ENCODE measurements at regions not wholly inside any gene's neighbourhood (a gene's known extent, or its start where the extent isn't known, plus 50 kb on each side); places are given as distances from the start of the nearest gene placed in this dataset.

DNA sequence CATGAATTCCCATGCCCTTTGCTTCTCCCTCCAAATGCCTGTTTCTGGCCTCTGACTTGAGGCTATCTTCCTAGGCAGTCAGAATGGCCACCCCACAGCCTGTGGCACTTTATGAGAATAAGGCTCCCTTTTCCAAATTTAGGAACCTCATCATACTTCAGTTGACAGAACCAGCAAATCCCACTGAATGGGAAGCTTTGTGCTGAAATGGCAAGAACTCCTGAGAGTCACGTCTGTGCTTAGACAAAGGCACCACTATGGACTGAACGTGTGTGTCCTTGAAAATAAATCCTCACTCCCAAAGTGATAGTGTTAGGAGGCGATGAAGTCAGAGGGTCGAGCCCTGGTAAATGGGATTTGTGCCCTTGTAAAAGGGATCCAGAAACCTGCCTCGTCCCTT lies 559.9 kb upstream of the SOX11 start:
- intact Hi-C loops (cut with micrococcal nuclease; ENCODE audit: unreplicated experiment), result no loop called here
- no peaks in the 10 kb centered on the region for H3K9me2 ChIP-seq (ENCODE audit: insufficient read depth)
- no peaks in the 10 kb centered on the region for H3K79me2 ChIP-seq (ENCODE audit: low read depth)
- no peak overlapping the region for H3K27ac ChIP-seq
- H3K36me3 ChIP-seq (ENCODE audit: low read depth), result no peaks in the 10 kb centered on the region
- H3F3A ChIP-seq (ENCODE audit: insufficient read depth, low read depth), result no peaks in the 10 kb centered on the region
- DNase-seq, result no peak
- H3K4me2 ChIP-seq, result no peak overlapping the region
- POLR2A ChIA-PET (ENCODE audit: unreplicated experiment), result no interaction called here
- H3K9me3 ChIP-seq (ENCODE audit: insufficient read depth, low read depth), result no peaks in the 10 kb centered on the region
- CTCF ChIA-PET, result no interaction called here
- no peaks in the 10 kb centered on the region for H3K27me3 ChIP-seq (ENCODE audit: insufficient read depth, low read depth)
- H3K4me1 ChIP-seq (replicated peaks; ENCODE audit: insufficient read depth), result no peaks in the 10 kb centered on the region
- no peak overlapping the region for H2AFZ ChIP-seq
- no TSS peak for BruUV-seq (replicated peaks)
- no peak overlapping the region for H3K4me3 ChIP-seq
- TF ChIP-seq, protein P1, sequence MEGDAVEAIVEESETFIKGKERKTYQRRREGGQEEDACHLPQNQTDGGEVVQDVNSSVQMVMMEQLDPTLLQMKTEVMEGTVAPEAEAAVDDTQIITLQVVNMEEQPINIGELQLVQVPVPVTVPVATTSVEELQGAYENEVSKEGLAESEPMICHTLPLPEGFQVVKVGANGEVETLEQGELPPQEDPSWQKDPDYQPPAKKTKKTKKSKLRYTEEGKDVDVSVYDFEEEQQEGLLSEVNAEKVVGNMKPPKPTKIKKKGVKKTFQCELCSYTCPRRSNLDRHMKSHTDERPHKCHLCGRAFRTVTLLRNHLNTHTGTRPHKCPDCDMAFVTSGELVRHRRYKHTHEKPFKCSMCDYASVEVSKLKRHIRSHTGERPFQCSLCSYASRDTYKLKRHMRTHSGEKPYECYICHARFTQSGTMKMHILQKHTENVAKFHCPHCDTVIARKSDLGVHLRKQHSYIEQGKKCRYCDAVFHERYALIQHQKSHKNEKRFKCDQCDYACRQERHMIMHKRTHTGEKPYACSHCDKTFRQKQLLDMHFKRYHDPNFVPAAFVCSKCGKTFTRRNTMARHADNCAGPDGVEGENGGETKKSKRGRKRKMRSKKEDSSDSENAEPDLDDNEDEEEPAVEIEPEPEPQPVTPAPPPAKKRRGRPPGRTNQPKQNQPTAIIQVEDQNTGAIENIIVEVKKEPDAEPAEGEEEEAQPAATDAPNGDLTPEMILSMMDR (conservative IDR thresholded peaks at IDR 0.05), result no peak
- no peak for TF ChIP-seq EZH2 (IDR thresholded peaks at IDR 0.05; ENCODE audit: low read depth)
- no peaks in the 10 kb centered on the region for H4K20me1 ChIP-seq (ENCODE audit: insufficient read depth)

DNA sequence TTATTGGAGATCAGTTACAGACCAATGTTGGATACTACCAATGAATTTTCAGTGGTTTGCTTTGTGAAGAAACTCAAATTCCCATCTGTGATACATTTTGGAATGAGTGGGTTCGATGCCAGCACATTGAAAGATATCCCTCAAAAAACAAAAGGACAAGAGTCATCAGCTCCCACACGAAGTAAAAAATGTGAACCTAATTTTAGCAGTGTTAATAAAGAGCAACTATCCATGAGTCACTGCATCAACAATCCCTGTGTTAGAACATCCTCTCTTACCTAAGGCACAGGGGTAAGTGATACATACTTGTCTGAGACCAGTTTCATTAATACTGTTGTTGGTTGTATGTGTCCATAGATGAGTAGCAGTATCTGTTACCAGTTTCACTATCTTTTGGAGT lies 551.8 kb upstream of the SOX11 start:
- no peaks in the 10 kb centered on the region for H3K79me2 ChIP-seq (ENCODE audit: low read depth)
- no peak overlapping the region for H3K27ac ChIP-seq
- H3K27me3 ChIP-seq (ENCODE audit: insufficient read depth, low read depth), result no peaks in the 10 kb centered on the region
- no peaks in the 10 kb centered on the region for H3K9me2 ChIP-seq (ENCODE audit: insufficient read depth)
- no peaks in the 10 kb centered on the region; the same call in 1 of the 2 replicates for H3K9me3 ChIP-seq (ENCODE audit: insufficient read depth, low read depth)
- no TSS peak for BruUV-seq (replicated peaks)
- POLR2A ChIA-PET (ENCODE audit: unreplicated experiment), result no interaction called here
- H4K20me1 ChIP-seq (ENCODE audit: insufficient read depth), result no peaks in the 10 kb centered on the region
- intact Hi-C loops (cut with micrococcal nuclease; ENCODE audit: unreplicated experiment), result no loop called here
- H3K4me1 ChIP-seq (replicated peaks; ENCODE audit: insufficient read depth), result no peaks in the 10 kb centered on the region
- no peaks in the 10 kb centered on the region for H3F3A ChIP-seq (ENCODE audit: insufficient read depth, low read depth)
- no peak overlapping the region for H2AFZ ChIP-seq
- no peaks in the 10 kb centered on the region for H3K36me3 ChIP-seq (ENCODE audit: low read depth)
- no peak overlapping the region for H3K4me3 ChIP-seq
- DNase-seq, result no peak
- CTCF ChIA-PET, result no interaction called here
- no peak overlapping the region for H3K4me2 ChIP-seq
- TF ChIP-seq, protein P1 (conservative IDR thresholded peaks at IDR 0.05), result no peak
- TF ChIP-seq EZH2 (IDR thresholded peaks at IDR 0.05; ENCODE audit: low read depth), result no peak

DNA sequence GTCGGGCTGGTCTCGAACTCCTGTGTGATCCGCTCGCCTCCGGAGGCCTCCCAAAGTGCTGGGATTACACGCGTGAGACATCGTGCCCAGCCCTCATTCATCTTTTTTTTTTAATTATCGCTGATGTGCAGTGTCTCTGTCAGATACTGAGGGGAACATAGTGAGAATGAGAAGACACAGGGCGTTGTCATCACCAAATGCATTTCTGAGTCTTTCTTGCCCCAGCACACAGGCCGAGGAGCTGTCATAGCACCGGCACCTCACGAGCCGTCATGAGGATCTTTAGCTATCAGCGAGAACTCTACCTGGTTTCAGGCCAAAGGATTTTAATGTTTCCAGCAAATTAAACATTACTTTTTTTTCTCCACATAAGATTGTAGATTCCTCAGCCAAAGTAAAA lies 548.0 kb upstream of the SOX11 start:
- DNase-seq, result no peak
- H3K9me3 ChIP-seq (ENCODE audit: insufficient read depth, low read depth), result no peaks in the 10 kb centered on the region; the same call in 1 of the 2 replicates
- no peaks in the 10 kb centered on the region for H3K27me3 ChIP-seq (ENCODE audit: insufficient read depth, low read depth)
- POLR2A ChIA-PET (ENCODE audit: unreplicated experiment), result no interaction called here
- no peaks in the 10 kb centered on the region for H3F3A ChIP-seq (ENCODE audit: insufficient read depth, low read depth)
- H3K4me3 ChIP-seq, result no peak overlapping the region
- TF ChIP-seq, protein P1 (conservative IDR thresholded peaks at IDR 0.05), result no peak
- TF ChIP-seq EZH2 (IDR thresholded peaks at IDR 0.05; ENCODE audit: low read depth), result no peak
- no peaks in the 10 kb centered on the region for H3K36me3 ChIP-seq (ENCODE audit: low read depth)
- H3K27ac ChIP-seq, result no peak overlapping the region
- H3K9me2 ChIP-seq (ENCODE audit: insufficient read depth), result no peaks in the 10 kb centered on the region
- no TSS peak for BruUV-seq (replicated peaks)
- no peaks in the 10 kb centered on the region for H3K4me1 ChIP-seq (replicated peaks; ENCODE audit: insufficient read depth)
- CTCF ChIA-PET, result interaction anchor here (0.7 kb wide), 1 partner anchor 24 kb away, joined by 3 read pairs; no protein-coding TSS in a partner anchor
- H3K4me2 ChIP-seq, result no peak overlapping the region
- intact Hi-C loops (cut with micrococcal nuclease; ENCODE audit: unreplicated experiment), result no loop called here
- H3K79me2 ChIP-seq (ENCODE audit: low read depth), result no peaks in the 10 kb centered on the region
- H4K20me1 ChIP-seq (ENCODE audit: insufficient read depth), result no peaks in the 10 kb centered on the region
- no peak overlapping the region for H2AFZ ChIP-seq
